ENCODE measurements at regions not wholly inside any gene's neighbourhood (a gene's known extent, or its start where the extent isn't known, plus 50 kb on each side); places are given as distances from the start of the nearest gene placed in this dataset.

DNA sequence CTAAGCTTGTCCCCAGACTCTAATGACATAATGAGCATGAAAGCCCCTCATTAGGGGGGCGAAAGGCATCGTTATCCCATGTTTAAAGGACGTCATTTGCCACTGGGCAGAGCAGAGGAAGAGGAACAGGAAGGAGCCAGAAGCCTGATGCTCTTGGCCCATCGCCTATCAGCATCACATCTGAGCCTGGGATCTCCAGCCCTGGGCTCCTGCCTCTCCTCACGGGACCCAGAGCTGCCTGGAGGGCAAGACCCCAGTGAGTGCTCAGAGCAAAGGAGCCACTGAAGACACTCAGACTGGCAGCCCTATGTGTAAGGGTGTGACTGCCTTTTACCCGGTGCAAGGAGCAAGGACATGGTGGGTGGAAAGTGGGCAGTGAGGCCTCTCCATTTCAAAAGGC, 115.0 kb upstream of the ZNF507 start:
- Mint-ChIP-seq H3K4me1 (ENCODE audit: unreplicated experiment) (no peaks in the 10 kb centered on the region), H3K4me3 (ENCODE audit: unreplicated experiment) (no peak overlapping the region), H3K27ac (ENCODE audit: unreplicated experiment) (no peak overlapping the region), H3K9me3 (ENCODE audit: unreplicated experiment) (no peaks in the 10 kb centered on the region), H3K27me3 (ENCODE audit: unreplicated experiment) (peaks cover 1% of the 10 kb centered on the region), H3K36me3 (ENCODE audit: low read depth, unreplicated experiment) (no peaks in the 10 kb centered on the region)
- TF ChIP-seq, protein P1, sequence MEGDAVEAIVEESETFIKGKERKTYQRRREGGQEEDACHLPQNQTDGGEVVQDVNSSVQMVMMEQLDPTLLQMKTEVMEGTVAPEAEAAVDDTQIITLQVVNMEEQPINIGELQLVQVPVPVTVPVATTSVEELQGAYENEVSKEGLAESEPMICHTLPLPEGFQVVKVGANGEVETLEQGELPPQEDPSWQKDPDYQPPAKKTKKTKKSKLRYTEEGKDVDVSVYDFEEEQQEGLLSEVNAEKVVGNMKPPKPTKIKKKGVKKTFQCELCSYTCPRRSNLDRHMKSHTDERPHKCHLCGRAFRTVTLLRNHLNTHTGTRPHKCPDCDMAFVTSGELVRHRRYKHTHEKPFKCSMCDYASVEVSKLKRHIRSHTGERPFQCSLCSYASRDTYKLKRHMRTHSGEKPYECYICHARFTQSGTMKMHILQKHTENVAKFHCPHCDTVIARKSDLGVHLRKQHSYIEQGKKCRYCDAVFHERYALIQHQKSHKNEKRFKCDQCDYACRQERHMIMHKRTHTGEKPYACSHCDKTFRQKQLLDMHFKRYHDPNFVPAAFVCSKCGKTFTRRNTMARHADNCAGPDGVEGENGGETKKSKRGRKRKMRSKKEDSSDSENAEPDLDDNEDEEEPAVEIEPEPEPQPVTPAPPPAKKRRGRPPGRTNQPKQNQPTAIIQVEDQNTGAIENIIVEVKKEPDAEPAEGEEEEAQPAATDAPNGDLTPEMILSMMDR (IDR thresholded peaks at IDR 0.05; ENCODE audit: unreplicated experiment) = no peak
- no peak for DNase-seq (ENCODE audit: low spot score)

DNA sequence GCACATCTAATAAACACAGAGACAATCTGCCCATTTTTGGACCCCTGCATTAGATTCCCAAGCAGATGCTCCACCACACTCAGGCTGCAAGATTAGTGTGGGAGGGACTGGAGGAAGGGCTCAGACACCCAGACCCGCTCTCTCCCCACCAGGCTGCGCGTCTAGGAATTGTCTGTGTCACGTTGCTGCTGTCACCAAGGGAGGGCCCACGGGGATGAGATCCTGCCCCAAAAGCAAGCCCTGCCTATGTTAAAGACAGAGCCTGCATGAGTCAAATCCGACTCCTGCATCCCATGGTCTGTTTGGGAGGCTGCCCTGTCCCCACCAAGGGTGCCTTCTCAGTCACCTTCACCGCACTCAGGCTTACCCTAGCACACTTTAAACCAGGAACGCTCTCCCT, 114.4 kb upstream of the ZNF507 start:
- H3K4me1 Mint-ChIP-seq (ENCODE audit: unreplicated experiment) = no peaks in the 10 kb centered on the region
- no peaks in the 10 kb centered on the region for H3K9me3 Mint-ChIP-seq (ENCODE audit: unreplicated experiment)
- no peaks in the 10 kb centered on the region for H3K36me3 Mint-ChIP-seq (ENCODE audit: low read depth, unreplicated experiment)
- peaks cover 1% of the 10 kb centered on the region for H3K27me3 Mint-ChIP-seq (ENCODE audit: unreplicated experiment)
- no peak overlapping the region for H3K27ac Mint-ChIP-seq (ENCODE audit: unreplicated experiment)
- H3K4me3 Mint-ChIP-seq (ENCODE audit: unreplicated experiment) = no peak overlapping the region
- no peak for DNase-seq (ENCODE audit: low spot score)
- TF ChIP-seq, protein P1 (IDR thresholded peaks at IDR 0.05; ENCODE audit: unreplicated experiment) = no peak

DNA sequence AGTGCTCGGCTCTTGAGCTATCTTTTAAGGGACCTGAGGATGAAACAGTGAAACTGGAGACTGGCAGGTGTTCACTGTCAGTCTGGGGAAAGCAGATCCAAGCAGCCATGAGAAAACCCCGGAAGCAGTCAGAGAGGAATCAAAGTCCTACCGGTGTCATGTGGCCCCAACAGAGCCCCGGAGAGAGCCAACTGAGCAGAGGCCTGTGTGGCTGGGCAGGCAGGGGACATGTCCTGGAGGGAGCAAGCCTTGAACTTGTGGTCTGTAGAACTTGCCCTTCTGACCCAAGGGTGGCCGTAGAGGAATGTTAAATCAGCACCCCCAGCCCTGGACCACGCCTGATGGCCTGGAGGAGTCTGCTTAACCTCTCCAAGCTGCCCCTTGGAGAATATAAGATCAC, 113.7 kb upstream of the ZNF507 start:
- H3K9me3 Mint-ChIP-seq (ENCODE audit: unreplicated experiment) = no peaks in the 10 kb centered on the region
- H3K27ac Mint-ChIP-seq (ENCODE audit: unreplicated experiment) = no peak overlapping the region
- H3K27me3 Mint-ChIP-seq (ENCODE audit: unreplicated experiment) = peaks cover 1% of the 10 kb centered on the region

DNA sequence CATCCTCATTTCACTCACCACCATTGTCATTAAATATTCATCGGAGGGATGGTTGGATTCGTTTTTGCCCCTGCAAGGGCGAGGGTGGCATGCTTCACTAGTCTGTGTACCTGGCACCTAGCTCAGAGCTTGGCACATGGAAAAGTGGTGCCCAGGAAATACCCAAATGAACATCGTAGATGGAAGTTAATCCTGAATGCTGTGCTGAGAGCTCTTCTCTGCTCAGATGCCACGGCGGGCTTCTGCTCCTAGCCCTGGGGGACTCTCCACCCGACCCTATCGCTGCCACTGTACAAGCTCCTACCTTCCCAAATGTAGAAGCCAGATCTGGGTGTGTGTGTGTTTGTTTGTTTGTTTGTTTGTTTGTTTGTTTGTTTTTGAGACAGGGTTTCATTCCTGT, 113.0 kb upstream of the ZNF507 start:
- Mint-ChIP-seq H3K9me3 (ENCODE audit: unreplicated experiment) (no peaks in the 10 kb centered on the region), H3K4me1 (ENCODE audit: unreplicated experiment) (no peaks in the 10 kb centered on the region), H3K36me3 (ENCODE audit: low read depth, unreplicated experiment) (no peaks in the 10 kb centered on the region), H3K27ac (ENCODE audit: unreplicated experiment) (no peak overlapping the region), H3K27me3 (ENCODE audit: unreplicated experiment) (peaks cover 1% of the 10 kb centered on the region), H3K4me3 (ENCODE audit: unreplicated experiment) (no peak overlapping the region)
- TF ChIP-seq, protein P1 (IDR thresholded peaks at IDR 0.05; ENCODE audit: unreplicated experiment) = no peak
- DNase-seq (ENCODE audit: low spot score) = no peak

More for the DNA sequence above, 113.7 kb upstream of the ZNF507 start:
- Mint-ChIP-seq H3K4me1 (ENCODE audit: unreplicated experiment) (no peaks in the 10 kb centered on the region), H3K36me3 (ENCODE audit: low read depth, unreplicated experiment) (no peaks in the 10 kb centered on the region), H3K4me3 (ENCODE audit: unreplicated experiment) (no peak overlapping the region)
- DNase-seq (ENCODE audit: low spot score) = no peak
- TF ChIP-seq, protein P1 (IDR thresholded peaks at IDR 0.05; ENCODE audit: unreplicated experiment) = no peak

DNA sequence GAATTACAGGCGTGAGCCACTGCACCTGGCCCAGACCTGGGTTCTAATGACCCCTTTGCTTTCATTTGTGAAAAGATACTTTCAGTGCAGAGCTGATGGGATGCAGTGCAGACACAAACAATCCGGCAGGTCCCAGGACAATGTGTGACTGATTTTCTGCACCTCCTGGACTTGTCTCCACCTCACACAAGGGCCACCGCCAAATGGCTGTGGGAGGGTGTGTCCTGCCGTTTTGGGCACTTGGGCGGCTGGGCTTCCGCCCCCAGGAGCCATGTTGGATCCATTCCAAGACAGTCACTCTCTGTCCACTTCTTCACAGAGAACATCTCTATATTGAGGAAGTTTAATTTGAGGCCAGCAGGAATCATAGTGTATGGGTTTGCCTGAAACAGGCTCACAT, 112.3 kb upstream of the ZNF507 start:
- Mint-ChIP-seq H3K27ac (ENCODE audit: unreplicated experiment) (no peak overlapping the region), H3K27me3 (ENCODE audit: unreplicated experiment) (peaks cover 1% of the 10 kb centered on the region), H3K4me3 (ENCODE audit: unreplicated experiment) (no peak overlapping the region), H3K9me3 (ENCODE audit: unreplicated experiment) (no peaks in the 10 kb centered on the region), H3K36me3 (ENCODE audit: low read depth, unreplicated experiment) (no peaks in the 10 kb centered on the region), H3K4me1 (ENCODE audit: unreplicated experiment) (no peaks in the 10 kb centered on the region)
- DNase-seq (ENCODE audit: low spot score) = no peak
- TF ChIP-seq, protein P1 (IDR thresholded peaks at IDR 0.05; ENCODE audit: unreplicated experiment) = no peak

Measured in endothelial cell (in vitro differentiated cells).